Lower leg skin (tissue), 4 donors: ENCODE measurements at regions not wholly inside any gene's neighbourhood (a gene's known extent, or its start where the extent isn't known, plus 50 kb on each side); places are given as distances from the start of the nearest gene placed in this dataset.

ENCODE experiments used
- DNase-seq, 2 donors: peaks; one replicate each; pipeline ENCODE4 v3.0.0-alpha.2; 2019; ENCODE audit warnings: low spot score in 2 of 2
- H3K4me3 ChIP-seq: fragments of 200-600 bp; sonication (generic); 2 replicates; pipeline ENCODE4 v1.5.1; 2017; ENCODE audit warnings: mild to moderate bottlenecking, low read depth; ENCODE audit not compliant: poor library complexity, severe bottlenecking
- CTCF ChIP-seq, 3 donors: fragments of 450-650 bp; IDR thresholded peaks; one replicate each; pipeline ENCODE4 v1.5.1; 2016; ENCODE audit warnings: antibody characterized with exemption in 3 of 3, mild to moderate bottlenecking in 3 of 3, moderate library complexity in 2 of 3
- POLR2A ChIP-seq, 2 donors: fragments of 450-650 bp; IDR thresholded peaks; one replicate each; pipeline ENCODE4 v1.6.1; 2016 to 2017; ENCODE audit warnings: antibody characterized with exemption in 2 of 2, mild to moderate bottlenecking in 1 of 2, moderate library complexity in 1 of 2
- WGBS, 2 donors: methylation state at CpG; one replicate each; pipeline ENCODE4 v1.1.5; 2018; 5-methylcytosine and 5-hydroxymethylcytosine counted together
- intact Hi-C: fragments of 100-400 bp; cut with DNase I; formaldehyde crosslinking; loops from one replicate; pipeline ENCODE4 v1.15.0; 2023; ENCODE audit warnings: low total_unique reads

GRCh38 chr7:118312051-118312450, 87.5 kb downstream of the ANKRD7 start:
- no peak for DNase-seq
- TF ChIP-seq POLR2A (IDR thresholded peaks at IDR 0.05) (no peak), CTCF (IDR thresholded peaks at IDR 0.05) (no peak)
- intact Hi-C loops: no loop called here
- no peak overlapping the region for H3K4me3 ChIP-seq
- WGBS, 2 donors: 83 to 87% methylated on average over 1 of the region's 1 CpG

GRCh38 chr7:118312966-118313365, 88.5 kb downstream of the ANKRD7 start:
- DNase-seq: no peak
- TF ChIP-seq CTCF (IDR thresholded peaks at IDR 0.05) (no peak), POLR2A (IDR thresholded peaks at IDR 0.05) (no peak)
- H3K4me3 ChIP-seq: no peak overlapping the region
- intact Hi-C loops: no loop called here
- 96 to 100% methylated on average over 1 of the region's 1 CpG for WGBS, 2 donors

GRCh38 chr7:118324790-118325449, 100.4 kb downstream of the ANKRD7 start:
- 82 to 88% methylated on average over 4 of the region's 4 CpGs for WGBS, 2 donors
- no peak for TF ChIP-seq CTCF (IDR thresholded peaks at IDR 0.05)
- no peak for TF ChIP-seq POLR2A (IDR thresholded peaks at IDR 0.05)
- DNase-seq: no peak
- intact Hi-C loops: no loop called here
- H3K4me3 ChIP-seq: no peak overlapping the region

- intact Hi-C loops: no loop called here
- no peak for TF ChIP-seq POLR2A (IDR thresholded peaks at IDR 0.05)
- no peak for TF ChIP-seq CTCF (IDR thresholded peaks at IDR 0.05)
- no peak for DNase-seq
- H3K4me3 ChIP-seq: no peak overlapping the region
Measured at GRCh38 chr7:118325450-118325808, 100.9 kb downstream of the ANKRD7 start.

- WGBS, 2 donors: 22 to 32% methylated on average over 2 of the region's 2 CpGs
- no peak overlapping the region for H3K4me3 ChIP-seq
- intact Hi-C loops: no loop called here
- no peak for DNase-seq
- no peak for TF ChIP-seq POLR2A (IDR thresholded peaks at IDR 0.05)
- TF ChIP-seq CTCF (IDR thresholded peaks at IDR 0.05): no peak
Measured at GRCh38 chr7:118327174-118327573, 102.7 kb downstream of the ANKRD7 start.
